K562 (cell line): ENCODE measurements at regions not wholly inside any gene's neighbourhood (a gene's known extent, or its start where the extent isn't known, plus 50 kb on each side); places are given as distances from the start of the nearest gene placed in this dataset.

Experiments used
- BDP1 ChIP-seq: IDR thresholded peaks from 3 replicates; pipeline ENCODE4 v1.6.1; 2011; ENCODE audit not compliant: insufficient read length, insufficient read depth
- CREM ChIP-seq: IDR thresholded peaks from 2 replicates; pipeline ENCODE4 v1.6.1; 2014; ENCODE audit warnings: antibody characterized with exemption, low read depth
- HDAC6 ChIP-seq: IDR thresholded peaks from 2 replicates; pipeline ENCODE4 v1.6.1; 2012; ENCODE audit warnings: low read depth, mild to moderate bottlenecking, control low read depth, inconsistent platforms, low read length, moderate library complexity
- KLF13 ChIP-seq: fragments of 450-650 bp; IDR thresholded peaks from 2 replicates; pipeline ENCODE4 v1.6.1; 2016; ENCODE audit warnings: missing genetic modification characterization, low read depth, mild to moderate bottlenecking, missing compliant biosample characterization, moderate library complexity, borderline replicate concordance
- LCOR ChIP-seq: sonication (generic); formaldehyde crosslinking; IDR thresholded peaks from 2 replicates; pipeline ENCODE4 v1.8.0; 2022; ENCODE audit warnings: mild to moderate bottlenecking, missing genetic modification reagents
- MAFK ChIP-seq: IDR thresholded peaks from 2 replicates; pipeline ENCODE4 v1.6.1; 2011; ENCODE audit warnings: low read length, improper control_type of control experiment
- MBD2 ChIP-seq: sonication (generic); IDR thresholded peaks from 2 replicates; pipeline ENCODE4 v1.6.1; 2016; ENCODE audit warnings: low read depth, borderline replicate concordance
- NRF1 ChIP-seq, 2 experiments: fragments of 450-650 bp; IDR thresholded peaks in 1 of 2; conservative IDR thresholded peaks in 1 of 2; 2 replicates each; pipeline ENCODE4 v1.6.1; 2014; ENCODE audit warnings: mild to moderate bottlenecking in 2 of 2
- PHF8 ChIP-seq: fragments of 200-600 bp; sonication (generic); IDR thresholded peaks from 2 replicates; pipeline ENCODE4 v1.6.1; 2012; ENCODE audit warnings: mixed run types, mild to moderate bottlenecking, inconsistent platforms, low read length, moderate library complexity, borderline replicate concordance
- POLR3A ChIP-seq: IDR thresholded peaks from 2 replicates; pipeline ENCODE4 v1.6.1; 2011; ENCODE audit warnings: borderline replicate concordance, mild to moderate bottlenecking, moderate library complexity; ENCODE audit not compliant: insufficient read length, insufficient read depth; ENCODE audit errors: extremely low read depth
- PTBP1 ChIP-seq: fragments of 200-400 bp; formaldehyde crosslinking; IDR thresholded peaks from 2 replicates; pipeline ENCODE4 v1.6.1; 2017; ENCODE audit warnings: low read depth, low read length
- RCOR1 ChIP-seq, 2 experiments: IDR thresholded peaks; 2 replicates each; pipeline ENCODE4 v1.6.1; 2012; ENCODE audit warnings: low read depth in 2 of 2, low read length in 2 of 2, borderline replicate concordance in 1 of 2, improper control_type of control experiment in 1 of 2
- RFX5 ChIP-seq: IDR thresholded peaks from 2 replicates; pipeline ENCODE4 v1.6.1; 2011; ENCODE audit warnings: low read depth, mild to moderate bottlenecking, improper control_type of control experiment, low read length
- RREB1 ChIP-seq: fragments of 250-450 bp; sonication (Bioruptor Pico); IDR thresholded peaks from 2 replicates; pipeline ENCODE4 v1.4.0; 2020
- SMAD4 ChIP-seq: fragments of 250-450 bp; sonication (Bioruptor Pico); conservative IDR thresholded peaks from 2 replicates; pipeline ENCODE4 v1.8.0; 2021; ENCODE audit warnings: inconsistent platforms, mild to moderate bottlenecking, moderate library complexity
- SRSF3 ChIP-seq: fragments of 200-400 bp; formaldehyde crosslinking; IDR thresholded peaks from 2 replicates; pipeline ENCODE4 v1.6.1; 2016; ENCODE audit warnings: mild to moderate bottlenecking, low read length, moderate library complexity; ENCODE audit not compliant: insufficient read depth
- ZNF436 ChIP-seq: fragments of 250-450, 450-650 bp; sonication (Bioruptor Pico); formaldehyde crosslinking; IDR thresholded peaks from 2 replicates; pipeline ENCODE4 v1.7.0; 2020; ENCODE audit warnings: mild to moderate bottlenecking
- ZNF583 ChIP-seq: fragments of 250-450 bp; sonication (Bioruptor Pico); IDR thresholded peaks from 2 replicates; pipeline ENCODE4 v1.4.0; 2020
- ZNF76 ChIP-seq: fragments of 250-450 bp; sonication (Bioruptor Pico); IDR thresholded peaks from 2 replicates; pipeline ENCODE4 v1.4.0; 2020; ENCODE audit warnings: mild to moderate bottlenecking, moderate library complexity, borderline replicate concordance
- TF ChIP-seq, protein P1 (sequence below): fragments of 450-650 bp; formaldehyde crosslinking; conservative IDR thresholded peaks from 2 replicates; pipeline ENCODE4 v1.4.0; 2022; ENCODE audit warnings: mild to moderate bottlenecking, missing genetic modification characterization
- TF ChIP-seq, protein P2 (sequence below): sonication (generic); formaldehyde crosslinking; IDR thresholded peaks from 2 replicates; pipeline ENCODE4 v1.8.0; 2022; ENCODE audit warnings: mild to moderate bottlenecking, missing genetic modification reagents

DNA sequence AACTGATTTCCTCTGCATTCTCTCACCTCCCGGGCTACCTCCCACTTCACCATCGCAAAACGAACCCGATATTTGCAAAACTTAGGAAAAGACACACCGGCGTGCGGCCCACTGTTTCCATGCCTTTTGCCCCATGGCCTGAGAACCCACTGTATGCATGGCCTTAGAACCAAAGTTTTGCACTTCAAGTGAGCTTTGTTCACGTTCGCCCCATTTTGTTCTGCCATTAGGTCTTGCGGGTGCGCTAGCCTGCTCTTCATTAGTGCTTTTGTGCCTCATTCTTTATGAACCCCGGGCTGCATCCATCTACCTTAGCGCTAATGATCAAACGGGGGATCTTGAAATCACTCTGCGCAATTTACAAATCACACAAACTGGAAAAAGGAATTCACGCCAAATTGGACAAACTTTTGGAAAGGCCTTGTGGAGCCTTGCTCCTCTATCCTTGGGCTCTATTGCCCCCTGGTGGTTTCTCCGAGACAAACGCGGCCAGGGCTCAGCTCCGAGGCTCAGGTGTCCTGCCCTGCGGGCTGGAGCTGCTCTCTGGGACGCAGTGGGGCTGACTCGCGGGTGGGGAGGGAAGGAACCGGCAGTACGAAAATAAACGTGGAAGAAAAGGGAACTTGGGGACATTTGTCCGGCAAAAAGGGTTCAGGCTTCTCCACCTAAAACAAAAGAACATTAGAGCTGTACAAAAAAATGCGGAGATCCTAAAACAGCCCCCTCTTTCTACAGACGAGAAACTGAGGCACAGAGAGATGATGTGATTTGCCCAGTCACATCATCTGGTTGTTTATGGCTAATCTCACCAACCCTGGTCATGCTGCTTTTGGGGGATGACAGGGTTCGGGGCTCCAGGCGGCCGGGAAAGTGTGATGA, 300.4 kb upstream of the NFE2L3 start (continued):
- TF ChIP-seq, protein P1, sequence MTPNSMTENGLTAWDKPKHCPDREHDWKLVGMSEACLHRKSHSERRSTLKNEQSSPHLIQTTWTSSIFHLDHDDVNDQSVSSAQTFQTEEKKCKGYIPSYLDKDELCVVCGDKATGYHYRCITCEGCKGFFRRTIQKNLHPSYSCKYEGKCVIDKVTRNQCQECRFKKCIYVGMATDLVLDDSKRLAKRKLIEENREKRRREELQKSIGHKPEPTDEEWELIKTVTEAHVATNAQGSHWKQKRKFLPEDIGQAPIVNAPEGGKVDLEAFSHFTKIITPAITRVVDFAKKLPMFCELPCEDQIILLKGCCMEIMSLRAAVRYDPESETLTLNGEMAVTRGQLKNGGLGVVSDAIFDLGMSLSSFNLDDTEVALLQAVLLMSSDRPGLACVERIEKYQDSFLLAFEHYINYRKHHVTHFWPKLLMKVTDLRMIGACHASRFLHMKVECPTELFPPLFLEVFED = no peak
- TF ChIP-seq RREB1 (CRISPR knock-in tag) (no peak), BDP1 (no peak), CREM (no peak), ZNF436 (CRISPR knock-in tag) (no peak), MAFK (no peak), LCOR (CRISPR knock-in tag) (0 out of 2 replicates have a peak, but pooled peaks have one; percentile 40), NRF1 (conservative IDR thresholded peaks at IDR 0.05 in 1 of 2, IDR thresholded peaks at IDR 0.05 in 1 of 2) (0 out of 4 replicates have a peak, but pooled peaks of 1 of the 2 experiments have one; percentile 14), RCOR1 (IDR thresholded peaks at IDR 0.05; ENCODE audit: borderline replicate concordance in 1 of 2, low read depth in 2 of 2, low read length in 2 of 2) (peak in 1 of 2 experiments; percentile 38; a peak in 1 of 4 replicates), ZNF583 (CRISPR knock-in tag) (no peak), SRSF3 (no peak), MBD2 (no peak), PTBP1 (no peak), SMAD4 (CRISPR knock-in tag) (no peak), HDAC6 (no peak), RFX5 (no peak), POLR3A (no peak), PHF8 (no peak), KLF13 (tag) (no peak), ZNF76 (no peak)
- TF ChIP-seq, protein P2, sequence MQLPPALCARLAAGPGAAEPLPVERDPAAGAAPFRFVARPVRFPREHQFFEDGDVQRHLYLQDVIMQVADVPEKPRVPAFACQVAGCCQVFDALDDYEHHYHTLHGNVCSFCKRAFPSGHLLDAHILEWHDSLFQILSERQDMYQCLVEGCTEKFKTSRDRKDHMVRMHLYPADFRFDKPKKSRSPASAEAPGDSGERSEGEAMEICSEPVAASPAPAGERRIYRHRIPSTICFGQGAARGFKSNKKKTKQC (CRISPR knock-in tag) = no peak
